Stimulated activated CD4-positive, alpha-beta T cell treated with anti-CD3 and anti-CD28 coated beads, Interleukin-15, amount 100 ng/mL, for 1 hour (primary cell): ENCODE measurements at regions not wholly inside any gene's neighbourhood (a gene's known extent, or its start where the extent isn't known, plus 50 kb on each side); places are given as distances from the start of the nearest gene placed in this dataset.
"Not testable (repeated sequence)": the region's sequence is repeated elsewhere in the genome, so short reads cannot be mapped to it uniquely, and the experiment has no call there.

Experiments used
- DNase-seq, 2 donors: peaks; one replicate each; pipeline ENCODE4 v3.0.0-alpha.2; 2020; ENCODE audit warnings: low read depth in 1 of 2, low spot score in 1 of 2

DNA sequence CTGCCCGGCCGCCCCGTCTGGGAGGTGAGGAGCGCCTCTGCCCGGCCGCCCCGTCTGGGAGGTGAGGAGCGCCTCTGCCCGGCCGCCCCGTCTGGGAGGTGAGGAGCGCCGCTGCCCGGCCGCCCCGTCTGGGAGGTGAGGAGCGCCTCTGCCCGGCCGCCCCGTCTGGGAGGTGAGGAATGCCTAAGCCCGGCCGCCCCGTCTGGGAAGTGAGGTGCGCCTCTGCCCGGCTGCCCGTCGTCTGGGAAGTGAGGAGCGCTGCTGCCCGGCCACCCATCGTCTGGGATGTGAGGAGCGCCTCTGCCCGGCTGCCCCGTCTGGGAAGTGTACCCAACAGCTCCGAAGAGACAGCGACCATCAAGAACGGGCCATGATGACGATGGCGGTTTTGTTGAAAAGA is 136.6 kb upstream of the PROKR2 start:
- DNase-seq, result not testable (repeated sequence)

DNA sequence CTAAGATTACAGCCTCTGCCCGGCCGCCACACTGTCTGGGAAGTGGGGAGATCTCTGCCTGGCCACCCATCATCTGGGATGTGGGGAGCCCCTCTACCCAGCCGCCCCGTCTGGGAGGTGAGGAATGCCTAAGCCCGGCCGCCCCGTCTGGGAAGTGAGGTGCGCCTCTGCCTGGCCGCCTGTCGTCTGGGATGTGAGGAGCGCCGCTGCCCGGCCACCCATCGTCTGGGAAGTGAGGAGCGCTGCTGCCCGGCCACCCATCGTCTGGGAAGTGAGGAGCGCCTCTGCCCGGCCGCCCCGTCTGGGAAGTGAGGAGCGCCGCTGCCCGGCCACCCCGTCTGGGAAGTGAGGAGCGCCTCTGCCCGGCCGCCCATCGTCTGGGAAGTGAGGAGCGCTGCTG is 135.9 kb upstream of the PROKR2 start:
- DNase-seq, result not testable (repeated sequence)

DNA sequence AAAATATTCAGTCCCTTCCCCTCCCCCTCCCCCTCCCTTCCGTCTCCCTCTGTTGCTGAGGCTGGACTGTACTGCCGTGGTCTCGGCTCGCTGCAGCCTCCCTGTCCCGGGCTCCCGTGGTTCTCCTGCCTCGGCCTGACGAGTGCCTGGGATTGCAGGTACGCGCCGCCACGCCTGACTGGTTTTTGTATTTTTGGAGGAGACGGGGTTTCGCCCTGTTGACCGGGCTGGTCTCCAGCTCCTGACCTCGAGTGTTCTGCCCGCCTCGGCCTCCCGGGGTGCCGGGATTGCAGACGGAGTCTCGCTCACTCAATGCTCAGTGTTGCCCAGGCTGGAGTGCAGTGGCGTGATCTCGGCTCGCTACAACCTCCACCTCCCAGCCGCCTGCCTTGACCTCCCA is 135.5 kb upstream of the PROKR2 start:
- not testable (repeated sequence) for DNase-seq

- no peak for DNase-seq
These were observed 135.0 kb upstream of the PROKR2 start for GRCh38 chr20:5451643-5452210.

DNA sequence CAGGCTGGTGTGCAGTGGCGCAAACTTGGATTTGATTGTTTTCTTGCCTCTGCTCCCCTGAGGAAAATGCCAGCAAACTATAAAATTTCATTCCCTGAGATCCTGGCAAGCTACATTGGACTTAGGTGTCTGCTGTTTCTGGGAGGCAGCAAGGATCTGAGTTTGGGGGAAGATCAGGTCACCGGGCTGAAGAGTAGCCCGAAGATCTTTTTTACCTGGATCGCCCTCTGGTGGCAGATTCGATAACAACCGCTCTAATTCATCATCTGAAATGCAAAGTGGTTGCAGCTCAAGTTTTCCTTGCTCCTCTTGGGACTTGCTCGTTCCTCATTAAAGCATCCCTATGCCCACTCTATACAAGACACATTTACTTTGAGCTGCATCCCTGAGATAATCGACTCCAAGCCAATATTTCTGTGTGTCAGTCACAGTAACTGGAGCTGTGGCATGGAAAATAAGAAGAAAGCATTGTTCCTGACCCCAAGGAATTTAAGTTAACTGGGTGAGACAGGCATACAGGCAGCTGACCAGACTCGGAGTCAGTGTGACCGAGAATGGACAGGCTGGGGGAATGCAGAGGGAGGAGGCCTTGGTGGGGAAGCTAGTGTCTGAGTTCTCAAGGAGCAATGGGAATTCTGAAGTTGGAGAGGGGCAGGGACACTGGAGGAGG is 131.8 kb upstream of the PROKR2 start:
- DNase-seq, result peak in 1 of 2 donors; percentile 19

GRCh38 chr20:5447188-5447587 is 130.4 kb upstream of the PROKR2 start:
- DNase-seq, result no peak

DNA sequence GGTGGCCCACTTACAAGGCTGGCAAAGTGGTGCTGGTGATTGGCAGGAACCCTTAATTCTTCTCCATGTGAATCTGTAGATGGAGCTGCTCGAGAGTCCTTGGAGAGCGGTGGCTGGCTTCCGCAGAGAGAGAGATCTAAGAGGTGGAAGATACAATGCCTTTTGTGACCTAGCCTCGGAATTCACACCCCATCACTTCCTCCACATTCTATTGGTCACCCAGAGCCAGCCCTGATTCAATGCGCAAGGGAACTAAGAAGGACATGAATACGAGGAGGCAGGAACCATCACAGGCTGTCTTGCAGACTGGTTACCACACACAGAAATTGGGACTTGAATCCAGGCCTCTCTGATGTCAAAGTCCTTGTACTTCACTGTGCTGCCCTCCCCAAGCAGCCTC is 128.9 kb upstream of the PROKR2 start:
- no peak for DNase-seq

GRCh38 chr20:5442101-5442500 is 125.3 kb upstream of the PROKR2 start:
- DNase-seq, result no peak

- DNase-seq, result no peak
These were observed 117.4 kb upstream of the PROKR2 start for GRCh38 chr20:5434116-5434515.

DNA sequence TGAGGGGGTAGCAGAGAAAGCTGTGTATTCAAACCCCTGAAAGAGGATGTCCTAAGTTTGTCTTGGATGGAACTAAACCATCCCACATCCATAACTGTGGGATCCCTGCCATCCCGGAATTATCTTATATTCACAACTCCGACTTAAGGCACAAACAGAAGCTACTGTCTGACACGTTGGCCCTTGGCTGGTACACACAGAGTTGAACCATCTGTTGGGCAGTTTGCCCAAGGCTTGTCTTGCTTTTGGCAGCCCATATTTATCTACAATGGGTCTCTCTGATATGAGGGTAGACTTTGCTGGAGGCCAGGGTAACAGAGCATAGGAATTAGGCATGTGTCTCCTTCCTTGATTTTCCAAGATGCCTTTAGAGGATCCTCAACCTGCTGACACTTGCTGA is 116.6 kb upstream of the PROKR2 start:
- no peak for DNase-seq

GRCh38 chr20:5432030-5432429 is 115.3 kb upstream of the PROKR2 start:
- DNase-seq, result no peak

DNA sequence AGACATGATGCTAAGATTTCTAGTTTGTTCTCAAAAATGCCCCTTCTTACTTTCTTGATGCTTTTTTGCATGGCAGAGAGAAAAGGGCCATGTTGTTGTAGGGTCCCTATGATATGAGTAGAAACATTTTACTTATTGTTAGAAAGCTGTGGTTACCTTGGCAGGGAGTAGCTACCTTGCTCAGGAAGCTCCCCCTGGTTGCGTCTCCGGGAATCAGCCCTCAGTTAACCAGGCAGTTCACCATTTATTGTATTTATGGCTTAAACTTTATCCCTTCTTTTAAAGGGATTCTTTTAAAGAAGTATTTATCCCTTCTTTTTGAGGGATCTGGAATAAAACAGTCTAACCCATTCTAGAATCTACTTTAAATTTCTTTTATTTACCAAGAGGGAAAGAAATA is 113.9 kb upstream of the PROKR2 start:
- no peak for DNase-seq

DNA sequence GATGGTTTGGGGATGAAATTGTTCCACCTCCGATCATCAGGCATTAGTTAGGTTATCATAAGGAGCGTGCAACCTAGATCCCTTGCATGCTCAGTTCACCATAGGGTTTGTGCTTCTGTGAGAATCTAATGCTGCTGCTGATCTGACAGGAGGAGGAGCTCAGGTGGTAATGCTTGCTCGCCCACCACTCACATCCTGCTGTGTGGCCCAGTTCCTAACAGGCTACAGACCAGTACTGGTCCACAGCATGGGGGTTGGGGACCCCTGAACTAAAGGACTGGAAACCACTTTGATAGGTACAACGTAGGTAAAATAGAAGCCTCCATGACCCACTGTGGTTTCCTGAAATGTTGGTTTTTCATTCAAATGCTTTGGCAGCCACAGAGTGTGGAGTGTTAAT is 109.3 kb upstream of the PROKR2 start:
- no peak for DNase-seq

GRCh38 chr20:5416086-5416485 is 99.3 kb upstream of the PROKR2 start:
- no peak for DNase-seq

DNA sequence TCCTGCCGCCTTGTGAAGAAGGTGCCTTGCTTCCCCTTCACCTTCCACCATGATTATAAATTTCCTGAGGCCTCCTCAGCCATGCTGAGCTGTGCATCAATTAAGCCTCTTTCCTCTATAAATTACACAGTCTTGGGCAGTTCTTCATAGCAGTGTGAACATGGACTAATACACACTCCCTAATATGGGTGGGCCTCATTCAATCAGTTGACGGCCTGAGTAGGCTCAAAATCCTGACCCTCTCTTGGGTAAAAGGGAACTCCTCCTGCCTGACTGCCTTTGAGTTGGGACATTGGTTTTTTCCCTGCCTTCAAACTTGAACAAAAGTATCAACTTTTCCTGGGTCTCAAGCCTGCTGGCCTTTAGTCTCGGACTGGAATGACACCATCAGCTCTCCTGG is 96.6 kb upstream of the PROKR2 start:
- DNase-seq, result no peak

GRCh38 chr20:5410470-5410869 is 93.7 kb upstream of the PROKR2 start:
- no peak for DNase-seq

- DNase-seq, result no peak
These were observed 86.3 kb upstream of the PROKR2 start for GRCh38 chr20:5402903-5403531.

DNA sequence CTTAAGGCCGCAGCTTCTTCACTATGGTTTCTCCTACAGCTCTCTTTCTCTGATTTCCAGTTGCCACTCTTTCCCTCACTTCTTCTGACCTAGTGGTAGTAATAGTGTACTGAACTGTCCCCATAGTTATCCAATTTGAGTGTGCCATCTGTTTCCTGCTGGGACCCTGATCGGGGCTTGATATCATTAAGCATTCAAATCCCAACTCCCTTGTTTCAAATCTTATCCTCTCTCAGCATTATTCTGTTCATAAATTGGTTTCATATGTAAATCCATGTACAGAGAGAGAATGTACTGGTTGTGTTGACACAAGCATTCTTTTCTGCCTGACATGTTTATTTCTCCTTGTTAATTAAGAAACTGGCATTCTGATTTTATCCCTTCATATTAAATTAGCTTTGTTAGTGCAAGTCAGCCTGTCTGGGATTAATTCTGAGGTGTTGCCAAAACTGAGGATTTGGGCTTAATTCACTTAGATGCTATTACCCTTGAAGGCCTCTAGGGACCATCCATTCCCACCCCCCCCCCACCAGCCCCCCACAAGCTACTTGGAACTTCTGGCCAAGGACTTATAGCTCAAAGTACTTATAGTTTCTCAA is 84.6 kb upstream of the PROKR2 start:
- no peak for DNase-seq

DNA sequence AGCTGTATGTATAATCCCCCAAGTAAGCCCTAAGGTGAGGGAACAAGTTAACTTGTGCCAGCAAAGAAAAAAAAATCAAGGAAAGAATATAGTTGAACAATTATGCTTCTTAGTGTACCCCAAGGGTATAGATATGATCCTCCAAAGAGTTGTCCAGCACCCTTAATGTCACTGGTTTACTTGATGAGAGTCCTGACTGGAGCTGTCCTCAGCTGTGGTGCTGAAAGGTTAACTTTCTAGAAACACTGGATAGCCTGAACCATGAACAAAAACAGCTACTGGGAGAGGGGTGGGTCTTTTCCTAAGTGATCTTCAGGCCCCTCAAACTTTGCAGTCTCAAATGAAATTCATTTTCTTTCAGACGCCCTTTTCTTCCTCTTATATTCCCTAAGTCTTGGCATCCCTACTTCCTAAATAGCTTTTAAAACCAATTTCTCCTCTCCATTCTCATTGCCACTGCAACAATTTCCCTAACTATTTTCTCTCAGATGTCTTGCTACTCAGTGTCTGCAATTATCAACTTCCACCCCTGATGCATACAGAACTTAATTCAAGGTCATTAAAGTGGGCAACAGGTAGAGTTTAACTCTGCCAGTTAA is 83.5 kb upstream of the PROKR2 start:
- DNase-seq, result no peak

DNA sequence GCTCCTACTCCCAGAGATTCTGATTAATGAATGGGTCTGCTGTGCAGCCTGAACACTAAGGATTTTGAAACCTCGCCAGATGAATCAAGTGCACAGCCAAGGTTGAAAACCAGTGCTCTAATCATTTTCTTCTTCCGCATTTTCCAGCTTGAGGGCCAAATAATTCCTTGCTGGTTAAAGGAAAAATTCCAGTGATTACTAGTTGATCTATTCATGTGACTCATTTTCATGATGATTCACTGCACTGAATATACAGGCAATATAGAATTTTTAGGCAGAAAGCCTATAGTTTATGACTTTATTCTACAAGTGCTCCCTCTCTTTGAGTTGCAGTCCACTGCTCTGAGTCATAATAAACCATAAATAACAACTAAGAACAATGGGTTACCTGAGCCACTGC is 80.6 kb upstream of the PROKR2 start:
- no peak for DNase-seq

DNA sequence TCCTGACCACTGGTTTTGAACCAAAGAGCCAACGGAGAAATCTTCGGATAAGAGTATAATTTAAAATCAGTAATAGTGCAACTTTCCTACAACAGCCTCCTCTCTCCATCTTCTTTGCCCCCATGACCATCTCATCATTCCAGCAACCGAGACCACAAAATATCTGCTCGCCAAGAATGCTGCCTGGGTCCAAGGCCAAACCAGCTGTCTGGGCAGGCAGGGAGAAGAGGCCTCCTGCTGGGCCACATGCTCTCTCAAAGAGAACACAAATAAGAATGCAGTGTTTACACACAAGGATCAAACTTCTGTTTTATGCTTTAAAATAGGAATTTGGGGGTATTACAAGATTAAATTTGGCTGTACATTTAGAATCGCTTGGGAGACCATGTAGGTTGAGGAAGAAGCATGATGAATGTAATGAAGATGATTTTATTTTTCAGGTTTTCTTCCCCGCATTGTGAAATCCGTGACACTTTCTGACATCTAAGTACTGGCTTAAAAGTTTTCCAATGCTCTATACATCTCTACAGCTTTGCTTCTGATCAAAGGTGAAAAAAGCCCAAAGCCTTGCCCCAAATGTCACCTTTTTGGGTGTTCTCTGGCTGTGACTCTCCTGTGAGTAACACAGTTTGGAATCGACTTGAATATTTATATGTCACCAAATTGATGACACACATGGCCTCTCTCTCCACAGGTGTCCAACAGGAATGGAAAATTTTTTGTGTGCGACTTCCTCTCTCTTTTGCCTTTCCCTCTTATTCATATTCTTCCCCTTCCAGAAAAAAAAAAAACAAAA is 79.4 kb upstream of the PROKR2 start:
- DNase-seq, result no peak
